ENCODE measurements at regions not wholly inside any gene's neighbourhood (a gene's known extent, or its start where the extent isn't known, plus 50 kb on each side); places are given as distances from the start of the nearest gene placed in this dataset.

GRCh38 chr6:74979065-74979766, 226.6 kb downstream of the COL12A1 start:
- Histone ChIP-seq H3K79me2 (ENCODE audit: low read depth) (no peaks in the 10 kb centered on the region), H3K4me1 (no peaks in the 10 kb centered on the region), H3K27ac (no peak overlapping the region), H3K4me3 (no peak overlapping the region), H3K9ac (no peak overlapping the region), H3K9me3 (ENCODE audit: low read depth) (no peaks in the 10 kb centered on the region), H3K27me3 (no peaks in the 10 kb centered on the region), H2AFZ (replicated peaks) (no peak overlapping the region), H3K36me3 (no peaks in the 10 kb centered on the region), H3F3A (ENCODE audit: low read depth) (no peaks in the 10 kb centered on the region), H3K4me2 (no peak overlapping the region), H4K20me1 (ENCODE audit: low read depth) (no peaks in the 10 kb centered on the region)
- no peaks in the 10 kb centered on the region for H3K4me1 Mint-ChIP-seq
- DNase-seq (ENCODE audit: low spot score), result no peak
- no peak overlapping the region for H3K4me3 Mint-ChIP-seq
- H3K27me3 Mint-ChIP-seq (ENCODE audit: insufficient read depth, low read depth), result no peaks in the 10 kb centered on the region
- TF ChIP-seq EZH2 (IDR thresholded peaks at IDR 0.05) (no peak), CTCF (IDR thresholded peaks at IDR 0.05) (no peak), EZH2phosphoT487 (IDR thresholded peaks at IDR 0.05) (no peak)
- no peaks in the 10 kb centered on the region for H3K36me3 Mint-ChIP-seq
- H3K9me3 Mint-ChIP-seq, result no peaks in the 10 kb centered on the region
- H3K27ac Mint-ChIP-seq, result no peak overlapping the region

DNA sequence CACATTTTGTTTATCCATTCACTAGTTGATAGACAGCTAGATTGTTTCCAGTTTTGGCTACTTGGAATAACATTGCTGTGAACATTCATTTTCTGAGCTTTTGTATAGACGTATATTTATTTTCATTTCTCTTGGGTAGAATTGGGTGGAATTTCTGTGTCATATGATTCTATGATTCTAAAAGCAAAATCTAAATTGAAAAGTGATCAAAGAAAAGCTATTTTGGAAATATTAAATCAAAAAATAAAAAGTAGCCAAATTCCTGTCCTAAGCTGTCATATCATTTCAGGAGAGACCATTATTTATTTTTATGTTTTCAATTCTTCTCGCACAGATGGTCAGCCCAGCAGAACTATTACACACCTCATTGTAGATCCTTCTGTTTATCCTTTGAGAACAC, 229.2 kb downstream of the COL12A1 start:
- Mint-ChIP-seq H3K9me3 (no peaks in the 10 kb centered on the region), H3K4me3 (no peak overlapping the region), H3K27ac (no peak overlapping the region), H3K27me3 (ENCODE audit: insufficient read depth, low read depth) (no peaks in the 10 kb centered on the region), H3K4me1 (no peaks in the 10 kb centered on the region), H3K36me3 (no peaks in the 10 kb centered on the region)
- H3F3A ChIP-seq (ENCODE audit: low read depth), result no peaks in the 10 kb centered on the region
- no peak overlapping the region for H2AFZ ChIP-seq (replicated peaks)
- H3K27ac ChIP-seq, result no peak overlapping the region
- H3K79me2 ChIP-seq (ENCODE audit: low read depth), result no peaks in the 10 kb centered on the region
- DNase-seq (ENCODE audit: low spot score), result no peak
- H3K27me3 ChIP-seq, result no peaks in the 10 kb centered on the region
- H3K9me3 ChIP-seq (ENCODE audit: low read depth), result no peaks in the 10 kb centered on the region
- H3K4me3 ChIP-seq, result no peak overlapping the region
- TF ChIP-seq EZH2 (IDR thresholded peaks at IDR 0.05) (no peak), CTCF (IDR thresholded peaks at IDR 0.05) (no peak), EZH2phosphoT487 (IDR thresholded peaks at IDR 0.05) (no peak)
- no peak overlapping the region for H3K4me2 ChIP-seq
- H3K36me3 ChIP-seq, result no peaks in the 10 kb centered on the region
- no peak overlapping the region for H3K9ac ChIP-seq
- no peaks in the 10 kb centered on the region for H3K4me1 ChIP-seq
- no peaks in the 10 kb centered on the region for H4K20me1 ChIP-seq (ENCODE audit: low read depth)

- no peaks in the 10 kb centered on the region for H4K20me1 ChIP-seq (ENCODE audit: low read depth)
- no peak for TF ChIP-seq CTCF (IDR thresholded peaks at IDR 0.05)
- no peak for TF ChIP-seq EZH2phosphoT487 (IDR thresholded peaks at IDR 0.05)
- H3K27ac Mint-ChIP-seq, result no peak overlapping the region
- H3K27me3 ChIP-seq, result no peaks in the 10 kb centered on the region
- H3K9me3 ChIP-seq (ENCODE audit: low read depth), result no peaks in the 10 kb centered on the region
- no peaks in the 10 kb centered on the region for H3K4me1 ChIP-seq
- DNase-seq (ENCODE audit: low spot score), result no peak
- H3K36me3 ChIP-seq, result no peaks in the 10 kb centered on the region
- no peak overlapping the region for H3K4me3 Mint-ChIP-seq
- no peaks in the 10 kb centered on the region for H3K4me1 Mint-ChIP-seq
- H3K4me2 ChIP-seq, result no peak overlapping the region
- H3K79me2 ChIP-seq (ENCODE audit: low read depth), result no peaks in the 10 kb centered on the region
- no peaks in the 10 kb centered on the region for H3K9me3 Mint-ChIP-seq
- no peaks in the 10 kb centered on the region for H3F3A ChIP-seq (ENCODE audit: low read depth)
- no peak overlapping the region for H2AFZ ChIP-seq (replicated peaks)
- H3K27me3 Mint-ChIP-seq (ENCODE audit: insufficient read depth, low read depth), result no peaks in the 10 kb centered on the region
- no peak overlapping the region for H3K27ac ChIP-seq
- no peak overlapping the region for H3K4me3 ChIP-seq
- H3K36me3 Mint-ChIP-seq, result no peaks in the 10 kb centered on the region
- no peak overlapping the region for H3K9ac ChIP-seq
Measured at GRCh38 chr6:74976026-74976425, 229.8 kb downstream of the COL12A1 start.
